ENCODE measurements at regions not wholly inside any gene's neighbourhood (a gene's known extent, or its start where the extent isn't known, plus 50 kb on each side); places are given as distances from the start of the nearest gene placed in this dataset.
"Not testable (repeated sequence)": the region's sequence is repeated elsewhere in the genome, so short reads cannot be mapped to it uniquely, and the experiment has no call there.

DNA sequence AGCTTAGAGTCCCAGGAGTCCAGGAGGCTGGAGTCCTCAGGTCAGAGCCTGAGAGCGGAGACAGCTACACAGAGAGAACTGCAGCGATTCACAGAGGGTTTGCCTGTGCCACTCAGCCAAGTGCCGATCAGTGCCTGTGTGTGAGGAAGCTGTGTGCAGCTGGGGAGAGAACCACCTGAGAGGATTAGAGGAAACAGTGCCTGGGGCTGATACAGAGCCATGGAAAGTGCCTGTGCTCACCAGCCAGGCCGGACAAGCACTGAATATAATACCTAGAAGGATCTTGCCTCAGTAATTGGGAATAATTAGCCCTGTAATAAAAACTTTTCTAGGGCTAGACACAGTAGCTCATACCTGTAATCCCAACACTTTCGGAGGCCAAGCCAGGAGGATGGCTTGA is 134.7 kb downstream of the ARHGAP11B start:
- DNase-seq (ENCODE audit: low read depth) = not testable (repeated sequence)

DNA sequence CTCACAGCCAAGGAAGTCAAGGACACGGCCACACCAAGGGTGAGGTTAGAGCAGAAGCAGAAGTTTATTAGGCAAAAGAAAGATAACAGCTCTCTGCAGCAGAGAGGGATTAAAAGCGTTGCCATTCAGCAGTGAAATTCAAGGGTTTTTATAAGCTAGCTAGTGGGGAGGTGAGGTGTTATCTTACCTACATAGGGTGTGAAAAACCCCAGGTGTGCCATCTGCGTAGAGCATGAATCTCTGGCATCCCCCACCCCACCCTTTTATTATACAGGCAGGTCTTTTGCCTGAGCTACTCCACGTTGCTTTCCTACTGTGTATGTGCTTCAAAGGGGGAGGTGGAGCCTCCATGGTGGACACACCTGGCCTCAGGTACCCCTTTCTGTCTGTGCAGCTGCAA is 135.4 kb downstream of the ARHGAP11B start:
- not testable (repeated sequence) for DNase-seq (ENCODE audit: low read depth)

DNA sequence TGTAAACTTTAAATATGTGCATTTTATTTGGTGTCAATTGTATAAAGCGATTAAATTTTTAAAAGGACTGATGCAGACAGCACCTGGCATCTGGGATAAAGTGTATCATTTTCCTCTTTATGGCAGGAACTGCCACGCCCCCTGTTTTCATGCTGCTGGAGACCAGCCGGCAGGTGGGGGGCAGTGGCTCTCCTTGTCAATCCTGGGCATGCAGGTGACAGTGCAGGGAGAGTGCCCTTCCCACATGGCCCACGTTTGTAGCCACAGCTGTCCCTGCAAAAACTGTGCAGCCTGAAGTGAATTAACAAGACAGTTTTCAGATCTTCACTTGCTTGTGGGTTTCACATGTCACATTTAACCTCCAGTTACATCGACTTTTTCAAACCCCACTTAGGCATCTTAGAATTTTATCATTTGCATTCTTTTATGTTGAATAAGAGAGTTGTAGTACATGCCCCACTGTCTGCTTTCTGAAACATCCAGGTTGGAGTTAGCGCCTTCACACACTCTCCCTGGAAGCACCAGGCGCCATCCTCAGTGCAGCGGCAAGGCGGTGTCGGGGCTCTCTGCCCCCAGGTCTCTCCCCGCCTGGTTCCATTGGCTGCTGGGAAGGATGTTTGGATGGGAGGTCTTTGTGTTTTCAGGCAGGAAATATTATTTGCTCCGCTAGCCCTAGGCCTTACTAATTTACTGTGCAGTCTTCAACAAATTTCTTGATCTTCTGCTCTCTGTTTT is 134.2 kb upstream of the FAN1 start:
- not testable (repeated sequence) for DNase-seq (ENCODE audit: low read depth)

DNA sequence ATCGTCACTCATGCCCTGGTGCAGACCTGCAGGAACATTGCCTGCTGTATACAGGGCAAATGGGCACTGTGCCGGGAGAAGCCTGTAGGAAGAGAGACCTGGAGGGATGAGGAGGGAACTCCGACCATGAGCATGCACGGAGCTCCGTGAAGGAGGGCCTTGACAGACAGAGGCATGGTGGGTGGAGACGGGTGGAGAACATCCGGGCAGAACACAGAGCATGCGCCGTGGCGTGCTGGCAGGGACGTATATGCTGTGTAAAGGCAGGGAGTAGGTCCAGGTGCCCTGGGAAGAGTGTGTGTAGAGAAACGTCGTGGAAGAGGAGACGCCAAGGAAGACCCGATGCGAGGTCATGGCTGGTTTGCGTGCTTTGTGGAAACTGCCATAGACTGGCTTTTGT is 133.0 kb upstream of the FAN1 start:
- DNase-seq (ENCODE audit: low read depth) = no peak

DNA sequence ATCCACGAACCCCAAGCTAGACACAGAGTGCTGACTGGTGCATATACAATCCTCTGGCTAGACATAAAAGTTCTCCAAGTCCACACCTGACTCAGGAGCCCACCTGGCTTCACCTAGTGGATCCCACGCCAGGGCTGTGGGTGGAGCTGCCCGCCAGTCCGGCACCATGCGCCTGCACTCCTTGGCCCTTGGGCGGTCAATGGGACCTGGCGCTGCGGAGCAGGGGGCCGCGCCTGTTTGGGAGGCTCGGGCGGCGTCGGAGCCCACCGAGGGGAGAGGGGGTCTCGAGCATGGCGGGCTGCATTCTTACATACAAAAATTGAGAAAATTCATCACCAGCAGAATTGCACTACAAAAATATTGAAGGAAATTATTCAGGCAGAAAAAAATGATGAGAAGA is 120.7 kb upstream of the FAN1 start:
- DNase-seq (ENCODE audit: low read depth) = no peak

DNA sequence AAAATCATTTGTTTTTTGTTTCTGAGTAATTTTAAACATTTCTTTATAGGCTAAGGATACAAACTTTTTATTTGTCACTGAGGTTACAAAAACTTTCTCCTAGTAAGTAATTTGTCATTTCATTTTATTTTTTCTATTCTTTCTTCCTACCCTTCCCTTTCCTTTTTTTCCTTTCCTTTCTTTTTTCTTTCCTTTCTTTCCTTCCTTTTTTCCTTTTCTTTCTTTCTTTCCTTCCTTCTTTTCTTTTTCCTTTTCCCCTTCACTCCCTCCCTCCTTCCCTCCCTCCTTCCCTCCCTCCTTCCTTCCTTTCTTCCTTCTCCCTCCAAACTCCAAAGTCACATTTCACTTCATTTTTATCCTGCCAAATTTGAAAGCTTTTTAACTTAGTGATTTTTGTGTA is 115.1 kb upstream of the FAN1 start:
- DNase-seq (ENCODE audit: low read depth) = no peak

DNA sequence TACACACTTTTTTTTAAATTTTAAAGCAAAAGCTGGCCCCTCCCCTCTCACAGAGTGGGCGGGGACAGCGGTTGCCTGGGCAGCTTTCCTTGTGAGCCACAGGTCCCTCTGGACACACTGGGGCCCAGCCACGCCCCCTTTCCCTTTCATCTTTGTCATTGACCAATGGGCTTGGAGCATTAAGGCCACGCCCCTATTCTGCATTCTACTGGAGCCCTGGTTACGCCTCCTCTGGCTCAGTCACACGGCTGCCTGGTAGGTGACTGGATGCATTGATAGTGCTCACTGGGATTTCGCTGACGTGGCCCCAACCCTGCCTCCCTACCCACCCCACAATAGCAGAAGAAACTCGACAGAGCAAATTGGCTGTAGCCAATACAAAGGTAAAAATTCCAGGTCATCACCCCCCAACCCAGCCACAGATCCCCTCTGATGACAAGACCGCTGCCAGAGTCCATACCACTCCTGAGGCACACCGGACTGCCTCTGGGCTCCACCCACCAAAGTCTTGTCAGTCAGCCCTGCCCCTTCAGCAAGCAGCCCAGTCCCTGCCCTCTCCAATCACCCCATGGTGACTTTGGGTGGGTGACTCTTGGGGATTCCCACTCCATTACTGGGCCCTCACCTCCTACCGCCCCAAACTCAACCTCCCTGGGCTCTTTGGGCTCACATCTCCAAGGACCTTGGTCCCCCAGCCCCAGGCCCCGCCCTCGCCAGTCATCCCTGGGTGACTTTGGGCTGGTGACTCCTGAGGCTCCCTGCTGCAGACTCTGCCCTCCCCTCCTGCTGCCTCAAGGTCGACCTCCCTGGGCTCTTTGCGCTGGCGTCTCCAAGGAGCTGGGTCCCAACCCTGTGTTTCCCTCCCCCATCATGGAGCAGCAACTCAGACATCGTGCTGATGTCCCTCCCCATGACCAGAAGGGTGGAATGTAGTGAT is 112.2 kb upstream of the FAN1 start:
- DNase-seq (ENCODE audit: low read depth) = no peak

DNA sequence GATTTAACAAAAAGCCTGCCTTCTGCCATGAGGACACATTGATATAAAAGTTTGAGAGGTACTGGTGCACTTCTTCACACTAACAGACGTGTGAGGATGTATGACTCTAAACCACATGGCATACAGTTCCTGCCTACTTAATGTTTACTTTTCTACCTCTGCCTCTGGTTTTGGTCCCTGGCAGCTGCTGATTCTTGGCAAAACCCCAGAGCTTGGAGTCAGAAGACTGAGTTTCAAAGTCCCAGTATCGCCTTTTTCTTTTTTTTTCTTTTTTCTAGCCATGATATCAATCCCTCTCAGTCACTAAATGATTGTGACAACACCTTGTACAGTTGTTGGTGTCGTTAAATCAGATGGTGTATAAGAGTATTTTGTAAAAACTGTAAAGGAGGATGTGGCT is 110.9 kb upstream of the FAN1 start:
- DNase-seq (ENCODE audit: low read depth) = not testable (repeated sequence)

DNA sequence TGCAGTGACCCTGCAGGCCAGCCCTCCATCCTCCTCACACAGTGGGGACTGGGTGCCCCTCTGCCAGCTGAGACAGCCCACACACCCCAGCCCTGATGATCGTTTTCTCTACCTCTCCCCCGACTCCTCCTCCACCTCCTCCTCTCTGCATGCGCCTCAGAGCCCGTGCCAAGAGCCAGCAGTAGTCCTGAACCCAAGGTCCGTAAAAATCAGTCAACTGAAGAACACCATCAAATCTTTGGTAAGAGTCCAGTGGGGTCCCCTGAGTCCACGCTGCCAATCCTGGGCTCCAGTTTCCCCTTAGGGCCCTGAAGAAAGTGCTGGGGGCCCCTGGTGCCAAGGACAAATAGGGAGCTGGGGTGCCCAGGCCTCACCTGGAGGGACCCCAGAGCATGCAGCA is 109.3 kb upstream of the FAN1 start:
- DNase-seq (ENCODE audit: low read depth) = no peak

DNA sequence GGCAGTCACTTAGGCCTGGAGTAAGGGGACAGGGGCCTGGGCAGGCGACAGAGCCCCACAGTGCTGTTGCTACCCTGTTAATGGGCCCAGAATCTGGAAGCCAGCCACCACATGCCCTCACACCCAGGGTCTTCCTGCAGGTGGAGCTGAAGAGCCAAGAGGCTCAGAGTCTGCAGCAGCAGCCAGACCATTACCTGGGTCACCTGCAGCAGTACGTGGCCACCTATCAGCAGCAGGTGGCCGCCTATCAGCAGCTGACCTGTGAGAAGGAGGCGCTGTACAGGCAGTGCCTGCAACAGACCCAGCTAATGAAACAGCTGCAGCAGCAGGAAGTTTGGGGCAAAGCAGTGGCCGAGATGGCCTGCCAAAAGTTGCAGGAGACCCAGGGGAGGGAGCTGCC is 104.2 kb upstream of the FAN1 start:
- DNase-seq (ENCODE audit: low read depth) = not testable (repeated sequence)

DNA sequence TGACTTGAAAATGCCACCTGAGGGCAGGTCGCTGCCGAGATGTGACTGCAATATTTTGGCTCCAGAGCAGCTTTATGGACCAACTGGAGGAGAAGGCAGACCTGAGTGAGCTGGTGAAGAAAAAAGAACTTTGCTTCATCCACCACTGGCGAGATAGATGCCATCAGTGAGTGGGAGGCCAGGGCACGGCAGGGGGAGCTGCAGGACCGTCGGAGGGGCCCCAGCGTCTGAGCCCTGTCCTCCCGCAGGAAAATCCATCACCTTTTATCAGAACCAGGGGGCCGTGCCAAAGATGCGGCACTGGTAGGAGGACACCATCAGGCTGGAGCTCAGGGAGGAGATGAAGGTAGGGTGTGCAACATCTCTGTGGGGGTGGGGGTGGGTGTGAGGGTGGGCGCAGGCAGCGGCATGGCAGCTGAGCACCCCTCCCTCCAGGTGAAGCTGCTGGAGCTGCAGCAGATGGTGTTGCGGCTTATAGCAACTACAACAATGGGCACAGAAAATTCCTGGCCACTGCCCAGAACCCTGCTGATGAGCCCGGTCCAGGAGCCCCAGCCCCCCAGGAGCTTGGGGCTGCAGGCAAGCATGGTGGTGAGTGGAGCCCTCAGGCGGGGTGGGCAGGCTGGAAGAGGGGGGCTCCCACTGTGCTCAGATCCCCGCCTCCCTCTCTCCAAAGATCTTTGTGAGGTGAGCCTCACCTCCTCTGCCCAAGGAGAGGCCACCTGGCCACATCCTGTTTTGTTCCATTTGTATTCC is 102.4 kb upstream of the FAN1 start:
- not testable (repeated sequence) for DNase-seq (ENCODE audit: low read depth)

DNA sequence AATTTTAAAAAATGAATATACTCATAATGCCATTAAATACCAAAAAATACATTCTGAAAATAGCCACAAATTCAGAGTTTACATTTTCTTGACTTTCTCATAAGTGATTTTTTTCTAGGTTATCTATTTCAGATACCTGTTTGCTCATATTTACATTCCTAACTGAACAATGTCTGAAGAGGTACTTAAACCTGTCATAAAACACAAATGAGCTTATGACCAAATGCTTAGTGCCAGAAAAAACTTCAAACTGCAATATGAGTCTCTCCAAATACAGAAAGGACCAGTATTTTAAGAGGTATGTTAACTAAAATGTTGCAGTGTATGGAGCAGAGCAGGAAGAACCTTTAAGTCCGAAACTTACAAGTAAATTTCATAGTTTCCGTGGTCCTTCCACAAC is 101.7 kb upstream of the FAN1 start:
- not testable (repeated sequence) for DNase-seq (ENCODE audit: low read depth)

DNA sequence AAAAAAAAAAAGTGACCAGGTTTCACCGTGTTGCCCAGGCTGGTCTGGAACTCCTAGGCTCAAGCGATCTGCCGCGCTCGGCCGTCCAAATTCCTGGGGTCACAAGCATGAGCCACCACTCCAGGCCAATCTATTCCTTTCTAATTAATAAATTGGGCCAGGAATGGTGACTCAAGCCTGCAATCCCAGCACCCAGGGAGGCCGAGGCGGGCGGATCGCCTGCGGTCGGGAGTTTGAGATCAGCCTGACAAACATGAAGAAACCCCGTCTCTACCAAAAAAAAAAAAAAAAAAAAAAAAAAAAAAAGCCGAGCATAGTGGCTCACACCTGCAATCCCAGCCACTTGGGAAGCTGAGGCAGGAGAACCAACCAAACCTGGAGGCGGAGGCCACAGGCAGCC is 100.0 kb upstream of the FAN1 start:
- not testable (repeated sequence) for DNase-seq (ENCODE audit: low read depth)

DNA sequence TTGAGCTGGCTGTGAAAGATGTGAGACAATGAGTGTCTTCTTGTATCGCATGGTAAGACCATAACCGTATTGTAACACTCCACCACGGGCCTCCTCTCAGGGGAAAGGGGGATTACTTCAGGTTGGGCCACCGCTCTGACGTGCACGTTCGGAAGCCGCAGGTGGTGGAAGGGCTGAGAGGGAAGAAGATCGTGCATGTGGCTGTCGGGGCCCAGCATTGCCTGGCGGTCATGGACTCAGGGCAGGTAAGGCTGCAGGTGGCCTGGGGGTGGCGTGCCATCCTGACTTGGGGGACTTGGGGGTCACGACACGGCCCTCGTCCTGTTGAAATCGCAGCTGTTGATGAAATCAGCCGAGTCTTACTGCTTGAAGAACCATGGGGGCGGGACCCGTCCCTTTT is 87.3 kb upstream of the FAN1 start:
- DNase-seq (ENCODE audit: low read depth) = no peak

DNA sequence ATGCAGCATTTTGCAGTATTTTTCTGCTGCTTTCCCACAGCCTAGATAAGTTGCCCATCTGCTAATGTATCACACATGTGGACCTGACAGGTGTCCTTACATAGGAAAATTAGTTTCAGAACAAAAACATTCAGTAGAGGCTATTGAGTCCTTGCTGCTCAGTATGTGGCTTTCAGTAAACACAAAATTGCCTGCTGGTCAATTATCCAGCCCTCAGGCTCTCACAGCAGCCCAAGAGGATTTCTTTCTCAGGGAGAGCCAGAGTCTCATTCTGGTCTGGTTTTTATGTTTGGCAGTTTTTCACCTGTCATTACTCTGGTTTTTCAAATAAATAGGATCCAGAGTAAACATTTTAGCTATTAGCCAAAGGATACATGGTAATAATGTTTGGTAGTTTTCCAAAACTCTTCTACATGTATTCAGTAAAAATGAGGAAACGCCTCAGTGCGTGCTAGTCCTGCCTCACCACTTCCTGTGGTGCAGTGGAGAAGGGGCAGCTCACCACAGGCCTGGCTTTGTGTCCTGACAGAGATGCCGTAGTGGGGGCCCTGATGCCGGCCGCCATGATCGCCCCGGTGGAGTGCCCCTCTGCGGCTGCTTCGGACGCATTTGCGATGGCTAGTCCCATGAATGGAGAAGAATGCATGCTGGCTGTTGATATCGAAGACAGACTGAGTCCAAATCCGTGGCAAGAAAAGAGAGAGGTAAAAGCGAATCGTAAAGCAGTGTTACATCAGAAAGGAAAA is 80.5 kb upstream of the FAN1 start:
- DNase-seq (ENCODE audit: low read depth) = not testable (repeated sequence)

DNA sequence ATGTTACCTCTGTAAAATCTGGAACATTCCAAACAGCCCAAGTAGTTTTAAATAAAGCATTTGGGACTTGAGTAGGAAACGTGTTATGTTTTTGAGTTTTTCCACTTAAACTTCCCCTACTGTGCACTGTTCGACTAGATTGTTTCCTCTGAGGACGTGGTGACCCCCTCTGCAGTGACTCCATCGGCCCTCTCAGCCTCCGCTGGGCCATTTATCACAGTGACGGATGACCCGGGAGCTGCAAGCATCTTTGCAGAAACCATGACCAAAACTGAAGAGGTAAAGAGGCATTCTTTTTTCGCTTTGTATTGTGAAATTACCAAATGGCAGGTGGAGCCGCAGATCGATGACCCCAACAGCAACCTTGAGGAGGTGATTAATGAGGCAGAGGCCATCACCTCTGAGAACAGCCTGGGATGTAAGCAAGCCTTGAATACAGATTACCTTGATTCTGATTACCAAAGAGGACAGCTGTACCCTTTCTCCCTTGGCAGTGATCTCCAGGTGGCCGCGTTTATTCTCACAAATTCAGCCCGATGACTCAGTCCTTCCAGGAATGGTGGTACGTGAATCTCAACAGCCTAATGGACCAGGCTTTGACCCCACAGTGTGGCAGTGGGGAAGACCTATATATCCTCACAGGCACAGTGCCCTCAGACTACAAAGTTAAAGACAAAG is 79.1 kb upstream of the FAN1 start:
- DNase-seq (ENCODE audit: low read depth) = no peak

DNA sequence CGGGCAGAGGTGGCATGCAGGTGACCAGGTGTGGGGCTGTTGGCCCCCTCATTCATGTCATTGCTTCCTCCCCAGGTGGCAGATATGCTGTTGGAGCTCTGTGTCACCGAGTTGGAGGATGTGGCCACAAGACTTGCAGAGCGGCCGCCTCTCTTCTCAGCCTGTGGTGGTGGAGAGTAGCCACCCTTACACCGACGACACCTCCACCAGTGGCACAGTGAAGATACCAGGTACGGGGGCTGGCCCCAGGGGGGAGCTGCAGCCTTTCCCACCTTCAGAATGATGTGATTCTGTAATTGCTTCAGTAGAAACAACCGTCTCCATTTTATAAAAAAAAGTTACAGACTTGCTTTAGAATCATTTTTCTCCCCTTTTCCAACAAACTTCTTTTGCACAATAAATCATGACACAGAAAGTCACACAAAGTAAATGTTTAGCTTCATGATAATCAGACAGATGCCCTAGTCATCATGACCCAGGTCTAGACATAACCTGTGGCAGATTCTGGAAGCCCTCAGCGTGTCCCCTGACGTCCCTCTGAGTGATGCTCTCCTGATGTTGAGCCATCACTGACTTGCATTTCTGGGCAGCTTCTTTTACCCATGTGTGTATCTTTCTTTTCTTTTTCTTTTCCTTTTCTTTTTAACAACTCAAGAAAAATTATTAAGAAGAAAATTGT is 76.0 kb upstream of the FAN1 start:
- no peak for DNase-seq (ENCODE audit: low read depth)

DNA sequence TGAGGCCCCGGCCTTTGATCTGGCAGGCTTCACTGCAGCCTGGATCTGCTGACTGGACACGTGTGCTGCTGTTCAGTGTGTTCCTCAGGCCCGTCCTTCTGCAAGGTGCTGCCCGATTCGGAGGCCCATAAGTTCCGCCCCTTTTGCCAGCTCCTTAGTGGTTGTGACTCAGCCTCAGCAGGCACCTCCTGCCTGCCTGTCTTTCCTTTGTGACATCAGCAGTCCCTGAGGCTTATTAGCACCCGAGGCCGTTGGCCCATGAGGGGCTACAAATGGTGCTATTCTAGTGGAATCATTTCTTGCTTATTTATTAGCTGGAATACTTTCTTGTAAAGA is 75.4 kb upstream of the FAN1 start:
- DNase-seq (ENCODE audit: low read depth) = not testable (repeated sequence)

DNA sequence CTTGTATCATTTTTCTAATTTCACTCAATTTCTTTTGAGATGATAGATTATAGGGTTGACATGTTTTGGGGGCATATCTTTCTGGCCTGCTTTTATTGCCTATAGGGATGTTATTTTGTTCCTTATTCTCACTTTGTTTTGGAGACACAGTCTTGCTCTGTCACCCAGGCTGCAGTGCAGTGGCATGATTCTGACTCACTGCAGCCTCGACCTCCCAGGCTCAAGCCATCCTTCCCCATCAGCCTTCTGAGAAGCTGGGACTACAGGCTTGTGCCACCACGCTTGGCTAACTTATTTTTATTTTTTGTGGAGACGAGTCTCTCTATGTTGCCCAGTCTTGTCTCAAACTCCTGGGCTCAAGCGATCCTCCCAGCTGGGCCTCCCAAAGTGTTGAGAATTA is 72.8 kb upstream of the FAN1 start:
- DNase-seq (ENCODE audit: low read depth) = no peak

DNA sequence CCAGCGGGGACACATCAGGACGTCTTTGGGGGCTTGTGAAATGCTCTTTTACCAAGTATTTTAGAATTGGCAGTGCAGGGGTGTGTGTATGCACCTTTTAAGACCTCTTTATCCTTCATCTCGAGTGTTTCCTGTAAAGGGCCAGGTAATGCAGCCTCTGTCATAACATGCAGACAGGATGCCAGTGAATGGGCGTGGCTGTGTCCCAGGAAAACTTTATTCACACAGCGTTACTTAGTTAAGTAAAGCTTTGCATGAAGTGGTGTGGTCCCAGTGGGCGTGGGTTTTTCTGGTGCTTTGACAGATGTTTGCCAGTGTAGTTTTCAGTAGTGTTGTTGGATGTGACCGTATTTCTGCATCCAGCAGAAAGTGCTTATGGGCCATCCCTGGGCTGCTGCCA is 70.3 kb upstream of the FAN1 start:
- not testable (repeated sequence) for DNase-seq (ENCODE audit: low read depth)

DNA sequence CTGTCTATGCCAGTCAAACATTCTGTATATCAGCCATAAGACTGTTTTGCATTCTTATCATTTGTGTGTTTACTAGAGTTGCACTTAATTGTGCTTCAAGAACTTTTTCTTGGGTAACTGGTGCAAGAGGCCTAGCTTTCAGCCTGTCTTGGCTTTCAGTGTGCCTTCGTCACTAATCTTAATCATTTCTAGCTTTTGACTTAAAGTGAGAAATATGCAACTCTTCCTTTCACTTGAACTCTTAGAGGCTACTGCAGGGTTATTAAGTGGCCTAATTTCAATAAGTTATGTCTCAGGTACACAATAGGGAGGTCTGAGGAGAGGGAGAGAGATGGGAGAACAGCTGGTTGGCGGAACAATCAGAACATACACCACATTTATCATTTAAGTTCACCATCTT is 62.1 kb upstream of the FAN1 start:
- DNase-seq (ENCODE audit: low read depth) = not testable (repeated sequence)
